ENCODE measurements at regions not wholly inside any gene's neighbourhood (a gene's known extent, or its start where the extent isn't known, plus 50 kb on each side); places are given as distances from the start of the nearest gene placed in this dataset.

- DNase-seq: no peak
These were observed 553.7 kb downstream of the SLC4A3 start for GRCh38 chr2:220181165-220181564.

DNA sequence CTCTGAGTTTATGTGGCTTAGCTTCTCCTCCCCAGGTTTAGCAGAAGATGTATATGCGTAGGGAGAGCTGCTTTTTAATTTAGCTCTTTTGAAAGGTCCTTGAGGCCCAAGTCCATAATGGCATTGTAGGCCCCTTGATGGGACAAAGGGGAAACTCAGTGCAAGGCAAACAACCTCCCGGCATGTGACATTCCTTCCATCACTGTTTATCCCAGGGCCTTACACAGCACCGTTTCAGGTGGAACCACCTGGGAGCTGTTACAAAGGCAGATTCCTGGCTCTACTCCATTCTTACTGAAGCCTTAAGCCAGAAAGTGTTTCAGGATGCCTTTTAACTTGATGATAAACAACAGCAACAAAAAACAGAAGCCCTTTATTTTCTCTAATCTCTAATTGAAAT is 555.4 kb downstream of the SLC4A3 start:
- no peak for DNase-seq

DNA sequence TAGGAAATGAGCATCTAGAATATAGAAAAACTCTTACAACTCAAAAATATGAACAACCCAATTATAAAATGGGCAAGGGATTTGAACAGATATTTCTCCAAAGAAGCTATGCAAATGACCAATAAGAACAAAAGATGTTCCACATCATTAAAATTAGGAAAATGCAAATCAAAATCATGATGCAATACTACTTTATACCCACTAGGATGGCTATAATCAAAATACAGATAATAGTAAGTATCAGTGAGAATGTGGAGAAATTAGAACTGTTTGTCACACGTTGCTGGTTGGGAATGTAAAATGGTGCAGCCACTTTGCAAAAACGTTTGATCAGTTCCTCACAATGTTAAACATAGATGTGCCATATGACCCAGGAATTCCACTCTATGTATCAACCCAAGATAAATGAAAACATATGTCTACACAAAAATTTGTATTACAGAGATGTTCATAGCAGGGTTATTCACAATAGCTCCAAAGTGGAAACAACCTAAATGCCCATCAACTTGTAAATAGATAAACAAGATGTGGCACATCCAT is 558.4 kb downstream of the SLC4A3 start:
- no peak for DNase-seq

DNA sequence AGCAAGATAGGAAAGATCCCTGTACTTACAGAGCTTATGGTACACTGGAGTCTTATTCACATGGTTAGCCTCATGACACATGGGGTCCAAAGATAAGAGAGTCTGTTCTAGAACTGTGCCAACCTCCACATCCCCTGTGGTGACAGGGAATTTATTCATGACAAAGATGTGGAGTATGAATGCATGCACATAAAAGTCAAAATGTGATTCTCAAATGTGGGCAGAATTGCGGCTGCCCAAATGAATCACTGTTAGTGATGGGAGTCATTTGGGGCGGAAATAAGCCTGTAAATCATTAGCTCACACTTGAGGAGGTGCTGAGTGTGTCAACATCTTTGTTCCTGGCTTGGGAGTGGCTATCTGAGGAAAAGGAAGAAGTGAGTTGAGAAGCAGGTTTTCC is 560.6 kb downstream of the SLC4A3 start:
- no peak for DNase-seq

DNA sequence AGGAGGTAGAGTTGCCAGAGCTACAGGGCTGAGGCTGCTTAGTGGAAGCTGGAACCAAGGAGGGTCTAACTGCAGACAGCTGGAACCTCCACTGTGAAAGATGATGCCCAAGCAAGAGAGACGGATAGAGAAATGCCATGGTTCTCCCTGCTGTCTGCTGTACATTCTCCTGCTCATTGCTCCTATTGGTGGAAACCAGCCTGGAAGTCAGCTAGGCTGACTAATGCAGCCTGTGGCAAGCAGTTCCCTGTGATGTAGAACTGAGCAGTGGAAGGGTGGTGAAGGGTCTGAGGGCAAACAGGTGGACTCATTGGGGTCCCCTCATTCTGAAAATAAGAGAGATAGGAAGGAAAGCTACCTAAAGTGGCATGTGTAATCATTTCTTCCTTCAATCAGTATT is 563.6 kb downstream of the SLC4A3 start:
- no peak for DNase-seq

DNA sequence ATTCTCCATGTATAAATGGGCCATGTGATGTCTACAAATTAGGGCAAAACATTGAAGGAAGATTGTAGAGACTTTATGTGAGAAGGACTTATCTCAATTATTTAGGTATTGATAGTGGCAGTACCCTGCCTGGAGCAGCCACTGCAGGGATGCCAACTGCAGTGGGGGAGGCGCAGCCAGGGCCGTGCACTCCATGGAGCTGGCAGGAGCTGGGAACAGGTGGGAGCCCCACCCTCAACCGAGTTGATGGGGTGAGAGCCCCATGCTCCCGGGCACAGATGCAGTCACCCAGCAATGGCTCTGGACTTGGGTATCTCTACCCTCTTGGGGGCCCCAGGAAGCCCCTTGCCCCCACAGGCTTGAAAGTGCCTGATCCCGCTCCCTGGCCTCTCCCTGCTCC is 564.3 kb downstream of the SLC4A3 start:
- no peak for DNase-seq

- DNase-seq: no peak
These were observed 565.7 kb downstream of the SLC4A3 start for GRCh38 chr2:220192994-220193753.

DNA sequence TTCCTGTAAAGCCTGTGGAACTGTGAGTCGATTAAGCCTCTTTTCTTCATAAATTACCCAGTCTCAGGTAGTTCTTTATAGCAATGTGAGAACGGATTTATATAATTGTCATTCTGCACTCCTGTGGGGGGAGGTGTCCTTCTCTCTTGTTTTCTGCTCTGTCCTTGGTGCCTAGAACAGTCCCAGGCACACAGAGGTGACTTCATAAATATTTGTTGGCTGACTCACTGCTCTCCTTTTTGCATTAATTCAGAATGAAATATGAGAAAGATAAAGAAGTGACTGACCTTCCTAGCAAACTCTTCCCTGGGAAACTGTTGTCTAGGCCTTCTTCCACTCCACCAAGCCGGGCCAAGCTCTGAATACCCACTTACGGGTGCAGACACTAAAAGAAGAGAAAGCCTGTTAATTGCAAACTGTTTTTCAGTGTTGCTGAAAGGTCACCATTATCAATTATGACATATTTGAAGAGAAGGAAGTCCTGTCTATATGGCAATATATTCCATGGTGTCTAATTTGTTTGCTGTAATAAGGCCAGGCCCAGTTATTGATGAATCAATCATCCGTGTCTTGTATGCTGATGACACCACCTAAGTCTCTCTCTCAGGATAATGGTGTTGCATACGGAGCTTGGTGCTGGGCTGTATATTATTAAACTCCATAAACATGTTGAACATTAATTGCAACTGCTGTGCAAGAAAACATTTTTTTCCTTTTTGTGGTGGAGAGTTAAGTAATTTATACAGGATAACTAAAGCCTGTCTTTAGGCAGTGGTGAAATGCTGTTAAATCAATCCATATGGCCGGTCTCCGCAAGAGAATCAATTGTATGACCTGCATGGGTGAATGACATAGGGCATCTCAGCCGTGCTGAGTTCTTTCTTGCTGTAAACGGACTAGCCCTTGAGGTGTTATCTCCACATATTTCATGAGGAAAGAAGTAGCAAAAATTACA is 567.5 kb downstream of the SLC4A3 start:
- DNase-seq: no peak

GRCh38 chr2:220198896-220199295 is 571.5 kb downstream of the SLC4A3 start:
- no peak for DNase-seq

DNA sequence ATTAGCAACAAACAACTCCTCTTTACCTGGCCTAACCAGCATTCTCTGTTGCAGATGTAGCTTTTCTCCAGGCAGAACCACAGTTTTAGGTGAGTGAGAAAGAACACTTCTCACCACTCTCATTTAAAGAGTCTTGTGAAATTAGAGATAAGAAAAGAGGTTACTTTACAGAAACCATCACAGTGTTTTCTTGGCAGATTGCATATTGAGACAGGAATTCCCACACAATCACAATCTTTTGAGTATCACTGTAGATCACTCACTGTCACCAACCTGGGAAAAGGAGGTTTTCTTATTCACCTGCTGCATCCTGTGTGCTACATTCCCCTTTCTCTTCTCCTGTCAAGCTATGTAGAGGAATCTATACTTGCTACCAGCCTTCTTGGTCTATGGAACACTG is 574.6 kb downstream of the SLC4A3 start:
- DNase-seq: no peak

GRCh38 chr2:220209093-220209492 is 581.7 kb downstream of the SLC4A3 start:
- DNase-seq: no peak

- DNase-seq: no peak
These were observed 582.3 kb downstream of the SLC4A3 start for GRCh38 chr2:220209751-220210150.

GRCh38 chr2:220212296-220213080 is 585.1 kb downstream of the SLC4A3 start:
- no peak for DNase-seq

GRCh38 chr2:220215785-220216184 is 588.4 kb downstream of the SLC4A3 start:
- DNase-seq: peak; percentile 82

DNA sequence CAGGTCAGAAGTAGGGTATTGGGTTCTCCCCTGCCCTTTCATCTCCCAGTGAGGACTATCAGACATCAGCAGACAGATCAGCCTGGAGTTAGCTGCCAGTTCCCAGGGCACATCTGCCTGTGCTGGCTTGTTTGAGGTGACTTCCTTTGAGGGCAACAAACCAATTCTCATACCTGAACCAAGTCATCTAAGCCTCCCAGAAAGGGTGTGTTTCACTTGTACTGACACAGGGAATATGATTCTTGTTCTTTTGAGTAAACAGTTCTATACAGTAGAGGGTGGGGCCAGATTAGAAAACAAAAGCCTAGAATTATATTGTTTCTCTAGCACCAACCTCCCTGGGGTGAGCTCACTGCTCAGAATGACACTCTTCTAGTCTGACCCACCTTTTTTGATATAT is 591.9 kb downstream of the SLC4A3 start:
- DNase-seq: peak; percentile 55

GRCh38 chr2:220220009-220220408 is 592.6 kb downstream of the SLC4A3 start:
- no peak for DNase-seq

DNA sequence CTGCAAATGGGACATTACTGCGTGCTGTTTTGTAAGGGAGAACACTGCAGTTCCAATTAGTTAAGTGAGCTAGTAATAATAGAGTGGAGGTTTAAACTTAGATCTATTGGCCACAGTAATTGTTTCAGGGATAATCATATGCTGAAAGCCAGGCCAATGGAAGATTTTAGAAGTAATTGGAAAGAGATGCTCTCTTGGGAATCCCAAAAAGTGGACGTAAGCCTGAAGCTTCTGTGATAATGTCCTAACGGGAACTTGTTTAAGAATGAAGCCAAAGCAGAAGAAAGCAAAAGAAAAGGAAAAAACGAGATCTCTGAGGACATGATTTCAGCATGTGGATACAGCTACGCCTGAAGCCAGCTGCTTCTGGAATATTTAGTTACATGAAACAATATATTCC is 594.6 kb downstream of the SLC4A3 start:
- DNase-seq: no peak

DNA sequence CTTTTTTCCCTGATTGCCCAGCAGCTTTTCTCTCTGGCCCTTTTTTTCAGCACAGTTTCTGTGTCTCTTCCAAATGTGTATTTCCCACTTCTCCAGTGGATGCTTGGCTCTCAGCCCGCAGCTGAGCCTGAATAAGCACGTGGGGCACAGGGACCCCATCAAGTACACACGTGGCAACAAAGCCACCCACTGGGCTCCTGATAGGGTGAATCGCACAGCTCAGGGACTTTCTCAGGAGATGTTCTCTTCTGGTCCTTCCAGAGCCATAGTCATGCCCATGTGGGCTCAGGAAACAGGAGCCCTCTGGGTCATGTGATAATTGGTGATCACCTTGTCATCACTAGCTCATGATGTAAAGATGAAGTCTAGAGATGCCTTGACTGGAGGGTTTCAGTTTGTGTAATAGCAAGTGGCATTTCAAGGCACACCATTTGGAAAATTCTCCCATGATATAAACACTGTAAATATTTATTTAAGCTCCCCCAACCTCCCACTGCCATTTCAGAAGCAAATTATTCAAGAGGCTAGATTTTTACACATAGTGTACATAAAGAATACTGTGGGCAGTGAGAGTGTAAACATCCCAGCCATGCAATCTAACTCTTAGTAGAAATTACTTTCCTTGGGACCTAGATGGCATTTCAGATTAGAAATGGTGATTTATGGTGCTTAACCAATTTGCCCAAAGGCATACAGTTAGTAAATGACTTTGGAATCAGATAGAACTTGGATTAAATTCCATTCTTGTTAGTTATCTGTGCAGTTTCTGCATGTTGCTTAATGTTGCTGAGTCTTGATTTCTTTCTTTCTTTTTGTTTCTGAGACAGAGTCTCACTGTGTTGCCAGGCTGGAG is 597.5 kb downstream of the SLC4A3 start:
- no peak for DNase-seq

GRCh38 chr2:220226076-220226475 is 598.6 kb downstream of the SLC4A3 start:
- DNase-seq: no peak

DNA sequence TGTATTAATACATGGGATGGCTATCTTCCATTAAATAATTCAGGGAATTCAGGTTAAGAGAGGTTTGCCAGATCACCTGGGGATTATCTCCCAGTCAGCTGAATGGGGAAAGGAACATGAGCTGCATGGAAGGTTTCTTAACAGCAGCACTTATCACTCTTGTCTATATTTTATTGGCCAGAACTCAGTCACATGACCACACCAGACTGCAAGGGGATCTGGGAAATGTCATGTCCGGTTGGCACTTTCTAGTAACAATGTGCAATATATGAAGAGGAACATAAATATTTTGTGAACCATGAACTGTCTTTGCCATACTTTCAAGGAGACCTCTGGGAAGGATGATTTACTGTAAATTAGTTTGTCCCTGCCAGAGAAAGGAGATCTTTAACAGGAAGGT is 599.1 kb downstream of the SLC4A3 start:
- DNase-seq: no peak

GRCh38 chr2:220227266-220227920 is 600.0 kb downstream of the SLC4A3 start:
- DNase-seq: no peak
